NCI-H2081 treated with DMSO at 0.1 percent for 48 hours (cell line): ENCODE measurements at regions not wholly inside any gene's neighbourhood (a gene's known extent, or its start where the extent isn't known, plus 50 kb on each side); places are given as distances from the start of the nearest gene placed in this dataset.
"Not testable (repeated sequence)": the region's sequence is repeated elsewhere in the genome, so short reads cannot be mapped to it uniquely, and the experiment has no call there.

Source experiments
- DNase-seq: peaks from one replicate; lab custom pipeline; 2025; lab: John Stamatoyannopoulos, UW

- no peak for DNase-seq
Measured at GRCh38 chr10:3932597-3933375, 147.8 kb upstream of the KLF6 start.

GRCh38 chr10:3931901-3932300 is 146.9 kb upstream of the KLF6 start:
- no peak for DNase-seq

DNA sequence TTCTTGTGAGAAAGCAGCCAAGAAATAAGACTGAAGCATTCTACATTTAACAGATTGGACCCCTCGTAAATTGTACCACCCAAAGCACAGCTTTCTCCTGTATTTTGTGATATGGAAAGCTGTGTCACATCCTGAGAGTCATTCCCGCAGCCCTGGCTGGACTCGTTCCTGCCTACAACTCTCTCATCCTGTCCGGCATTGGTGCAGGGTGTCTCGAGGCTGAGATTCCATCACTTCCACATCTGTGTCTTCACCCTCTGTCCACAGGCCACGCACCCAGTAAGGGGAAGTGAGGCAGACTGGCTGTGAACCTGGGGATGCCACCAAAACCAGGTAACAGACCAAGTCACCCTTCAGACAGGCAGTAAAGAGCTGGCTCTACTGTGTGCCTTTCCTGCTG is 146.2 kb upstream of the KLF6 start:
- DNase-seq: no peak

DNA sequence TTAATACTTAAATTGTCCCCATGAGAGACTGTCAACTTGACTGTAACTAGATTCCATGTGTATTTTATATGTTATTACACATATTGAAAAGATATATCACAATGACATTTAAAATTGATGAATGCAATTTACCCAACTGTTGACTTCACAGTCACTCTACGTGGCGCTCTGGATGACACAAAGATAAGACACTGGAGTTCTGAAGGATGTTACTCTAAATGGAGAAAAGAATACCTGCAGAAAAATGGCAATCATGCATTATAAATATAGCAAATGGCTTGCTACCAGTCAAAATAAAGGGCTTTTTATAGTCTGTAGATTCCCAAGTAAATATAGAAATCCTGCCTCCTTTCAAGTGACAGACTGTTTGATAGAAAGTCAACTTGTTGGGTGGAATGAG is 143.6 kb upstream of the KLF6 start:
- DNase-seq: no peak

GRCh38 chr10:3928078-3928477 is 143.1 kb upstream of the KLF6 start:
- no peak for DNase-seq

GRCh38 chr10:3926675-3927525 is 141.9 kb upstream of the KLF6 start:
- DNase-seq: no peak

GRCh38 chr10:3926258-3926657 is 141.2 kb upstream of the KLF6 start:
- DNase-seq: no peak

DNA sequence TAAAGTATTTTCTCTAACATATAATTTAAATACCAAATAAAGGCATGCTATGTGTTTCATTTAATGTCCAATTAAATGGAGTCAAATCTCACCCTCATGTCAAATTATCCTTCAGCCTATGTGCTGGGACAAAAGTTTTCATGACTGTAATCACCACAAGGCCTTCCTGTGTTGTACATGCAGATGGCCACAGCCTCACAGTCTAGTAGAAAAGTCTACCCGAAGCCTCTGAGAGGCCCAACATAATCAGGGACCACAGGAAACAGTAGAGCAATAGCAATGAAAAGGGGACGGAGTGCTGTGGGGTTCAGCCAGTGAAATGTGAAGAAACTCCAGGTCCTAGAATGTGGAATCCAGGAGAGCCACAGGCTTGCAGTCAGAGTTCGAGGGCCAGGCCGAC is 140.2 kb upstream of the KLF6 start:
- DNase-seq: no peak

DNA sequence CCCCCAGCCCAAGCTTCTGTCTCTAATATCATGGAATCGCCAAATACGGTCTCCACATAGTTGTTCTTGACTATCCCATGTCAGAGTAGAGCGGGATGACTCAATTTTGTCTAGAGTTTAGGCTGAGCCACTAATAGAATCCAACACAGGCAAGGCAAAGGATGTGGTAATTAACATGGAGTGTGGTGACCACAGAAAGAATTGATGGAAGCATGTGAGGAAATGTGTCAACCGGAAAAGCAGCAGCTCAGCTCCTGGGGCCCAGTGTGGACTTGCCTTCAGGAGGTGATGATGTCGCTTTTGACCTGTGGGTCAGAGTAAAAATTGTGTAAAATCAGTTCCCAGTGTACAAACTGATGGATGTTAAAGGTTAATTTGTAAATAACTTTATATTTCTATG is 139.3 kb upstream of the KLF6 start:
- no peak for DNase-seq

- DNase-seq: no peak
Measured at GRCh38 chr10:3923033-3923432, 138.0 kb upstream of the KLF6 start.

DNA sequence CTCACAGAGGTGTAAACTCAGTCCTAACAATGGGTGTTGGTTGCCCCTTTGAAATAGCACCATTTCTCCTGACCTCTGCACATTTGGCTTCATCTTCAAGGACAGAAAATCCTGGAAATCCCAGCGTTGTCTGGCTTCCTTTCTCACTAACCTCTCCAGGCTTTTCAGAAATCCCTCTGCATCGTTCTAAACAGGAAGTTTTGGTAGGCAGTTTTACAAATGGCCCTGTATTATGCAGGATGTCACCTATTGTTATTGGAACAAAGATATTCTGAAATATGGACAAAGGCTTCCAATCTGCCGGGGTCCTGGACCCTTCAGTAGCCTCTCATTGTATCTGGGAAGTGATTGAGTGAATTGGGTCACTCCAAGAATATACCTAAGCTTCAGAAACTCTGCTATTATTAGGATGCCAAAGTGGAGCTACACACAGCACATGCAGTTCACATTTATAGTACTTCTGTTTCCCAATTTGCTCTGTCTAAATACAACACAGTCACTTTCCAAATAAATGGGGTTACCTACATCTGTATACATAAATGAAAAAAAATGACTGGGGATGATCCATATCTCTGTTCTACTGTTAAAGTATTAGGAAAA is 134.8 kb upstream of the KLF6 start:
- no peak for DNase-seq

DNA sequence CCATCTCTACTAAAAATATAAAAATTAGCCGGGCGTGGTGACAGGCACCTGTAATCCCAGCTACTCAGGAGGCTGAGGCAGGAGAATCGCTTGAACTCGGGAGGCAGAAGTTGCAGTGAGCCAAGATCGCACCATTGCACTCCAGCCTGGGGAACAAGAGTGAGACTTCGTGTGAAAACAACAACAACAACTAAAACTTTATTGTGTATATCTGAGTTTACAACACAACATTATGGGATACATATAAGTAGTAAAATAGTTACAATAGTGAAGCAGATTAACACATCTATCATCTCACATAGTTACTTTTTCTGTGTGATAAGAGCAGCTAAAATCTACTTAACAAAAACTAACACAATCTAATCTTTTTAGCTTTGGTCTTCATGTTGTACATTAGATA is 132.4 kb upstream of the KLF6 start:
- not testable (repeated sequence) for DNase-seq

DNA sequence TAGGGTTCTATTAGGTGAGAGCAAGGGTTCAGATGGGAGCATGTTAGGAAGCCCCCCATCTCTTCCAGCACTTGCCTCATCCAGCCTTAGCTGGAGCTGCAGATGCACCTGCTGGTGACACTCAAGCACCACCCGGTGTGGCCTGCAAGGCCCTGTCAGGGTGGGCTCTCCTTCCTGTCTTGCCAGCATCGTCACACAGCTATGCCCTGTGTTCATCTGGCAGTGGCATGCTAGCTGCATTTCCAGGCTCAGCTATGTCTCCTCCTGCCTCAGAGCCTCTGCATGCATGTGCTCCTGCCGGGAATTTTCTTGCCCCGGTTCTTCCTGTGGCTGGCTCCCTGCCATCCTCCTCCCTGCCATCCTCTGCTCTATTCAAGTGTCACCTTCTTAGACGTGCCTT is 129.7 kb upstream of the KLF6 start:
- no peak for DNase-seq

DNA sequence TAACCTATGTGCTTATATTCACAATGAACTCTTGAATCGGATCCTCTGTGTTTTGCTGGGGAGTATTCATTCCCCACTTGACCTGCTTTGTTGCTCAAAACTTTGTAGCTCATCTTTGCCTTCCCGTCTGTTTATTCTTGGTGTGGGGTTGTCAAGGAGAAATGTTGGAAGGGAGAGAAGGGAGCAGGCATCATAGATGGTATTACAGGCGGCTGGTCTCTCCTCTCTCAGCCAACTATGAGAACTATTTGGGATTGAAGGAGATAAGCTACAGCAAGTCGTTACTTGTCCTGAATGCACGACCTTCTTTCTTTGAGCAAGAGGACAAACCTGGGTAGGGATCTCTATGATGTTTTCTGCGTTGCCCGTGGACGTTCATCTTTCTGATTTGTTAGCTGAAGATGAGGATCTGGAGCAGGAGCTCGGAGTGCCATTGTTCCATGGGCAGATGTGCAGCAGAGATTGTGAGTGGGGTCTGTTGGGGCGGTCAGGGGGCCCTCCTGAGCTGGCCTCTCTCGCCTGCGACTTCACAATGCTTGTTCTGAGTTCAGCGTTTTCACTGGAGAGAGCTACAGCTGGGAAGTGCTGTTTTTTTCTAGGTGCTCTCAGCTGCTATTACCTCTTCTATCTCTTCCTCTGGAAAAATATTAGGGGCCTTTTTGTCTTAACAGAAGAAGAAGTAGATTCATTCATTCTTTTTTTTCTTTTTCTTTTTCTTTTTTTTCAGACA is 126.9 kb upstream of the KLF6 start:
- DNase-seq: no peak

- no peak for DNase-seq
Measured at GRCh38 chr10:3911241-3911640, 126.2 kb upstream of the KLF6 start.

- no peak for DNase-seq
Measured at GRCh38 chr10:3909339-3909738, 124.3 kb upstream of the KLF6 start.

- DNase-seq: no peak
Measured at GRCh38 chr10:3908183-3908582, 123.2 kb upstream of the KLF6 start.

DNA sequence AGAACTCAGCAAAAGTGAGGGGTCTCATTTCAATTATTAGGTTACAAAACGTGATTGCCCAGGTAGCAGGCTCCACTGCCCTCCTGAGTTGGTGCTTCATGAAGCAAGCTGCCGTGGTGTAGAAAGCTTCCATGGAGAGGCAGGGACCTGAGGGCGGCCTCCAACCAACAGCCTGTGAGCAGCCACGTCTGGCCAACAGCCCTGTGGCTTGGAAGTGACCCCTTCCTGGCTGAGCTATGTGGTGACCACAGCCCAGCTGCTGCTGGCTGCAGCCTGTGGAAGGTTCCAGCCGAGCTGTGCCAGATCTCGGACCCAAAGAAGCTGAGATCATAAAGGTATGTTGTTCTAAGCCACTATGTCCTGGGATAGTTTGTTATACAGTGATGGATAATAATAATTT is 122.5 kb upstream of the KLF6 start:
- no peak for DNase-seq

DNA sequence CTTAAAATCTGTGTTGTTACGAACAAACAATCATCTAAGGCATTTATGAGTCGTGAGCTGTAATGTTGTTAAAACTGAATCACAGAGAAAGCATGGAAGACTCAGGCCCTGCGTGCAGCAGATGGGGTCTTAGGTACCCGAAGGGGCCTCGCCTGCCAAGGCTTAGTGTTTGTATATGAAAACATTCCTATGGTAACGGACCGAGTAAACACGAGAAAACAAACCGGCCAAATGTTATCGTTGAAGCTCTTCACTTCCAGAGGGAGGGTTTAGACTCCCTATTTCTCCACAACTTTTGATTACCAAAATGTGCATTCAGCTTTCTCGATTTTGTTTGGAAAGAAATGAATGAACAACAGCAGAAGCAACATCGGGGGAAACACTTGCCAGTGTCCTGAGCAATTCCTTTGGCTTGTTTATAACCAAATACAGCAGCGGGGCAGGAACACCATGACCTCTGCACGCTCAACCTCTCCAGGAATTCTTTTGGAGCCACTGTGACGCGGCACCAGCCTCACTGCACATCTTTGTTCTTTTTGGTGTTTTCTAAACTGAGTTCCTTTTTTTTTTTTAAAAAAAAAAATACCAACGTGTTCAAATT is 121.6 kb upstream of the KLF6 start:
- no peak for DNase-seq

- no peak for DNase-seq
Measured at GRCh38 chr10:3904419-3904960, 119.5 kb upstream of the KLF6 start.

GRCh38 chr10:3902809-3903410 is 117.9 kb upstream of the KLF6 start:
- DNase-seq: no peak
